NCI-H82 treated with DMSO at 0.1 percent for 48 hours (cell line): ENCODE measurements at regions not wholly inside any gene's neighbourhood (a gene's known extent, or its start where the extent isn't known, plus 50 kb on each side); places are given as distances from the start of the nearest gene placed in this dataset.

Experiments
- DNase-seq: peaks from one replicate; lab custom pipeline; 2025; ENCODE audit not compliant: unreplicated experiment; lab: John Stamatoyannopoulos, UW

DNA sequence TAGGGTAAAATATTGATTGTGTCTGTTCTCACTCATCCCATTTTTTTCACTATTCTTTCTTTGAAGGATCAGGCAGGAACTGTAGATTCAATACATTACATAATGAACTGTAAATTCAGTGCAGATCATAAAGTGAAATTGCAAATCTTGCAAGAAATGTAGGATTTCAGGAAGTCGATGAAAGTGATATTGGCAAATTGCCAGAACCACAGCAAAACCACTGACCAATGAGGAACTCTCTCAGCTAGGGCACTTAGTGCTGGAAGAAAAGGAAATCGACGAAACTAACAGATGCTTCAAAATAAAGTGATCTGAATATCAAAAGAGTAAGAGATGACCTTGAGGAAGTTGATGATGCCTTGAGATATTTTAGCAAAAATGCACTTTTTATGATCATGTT, 157.6 kb downstream of the AACS start:
- DNase-seq, result no peak

GRCh38 chr12:125225641-125226040, 160.4 kb downstream of the AACS start:
- no peak for DNase-seq

DNA sequence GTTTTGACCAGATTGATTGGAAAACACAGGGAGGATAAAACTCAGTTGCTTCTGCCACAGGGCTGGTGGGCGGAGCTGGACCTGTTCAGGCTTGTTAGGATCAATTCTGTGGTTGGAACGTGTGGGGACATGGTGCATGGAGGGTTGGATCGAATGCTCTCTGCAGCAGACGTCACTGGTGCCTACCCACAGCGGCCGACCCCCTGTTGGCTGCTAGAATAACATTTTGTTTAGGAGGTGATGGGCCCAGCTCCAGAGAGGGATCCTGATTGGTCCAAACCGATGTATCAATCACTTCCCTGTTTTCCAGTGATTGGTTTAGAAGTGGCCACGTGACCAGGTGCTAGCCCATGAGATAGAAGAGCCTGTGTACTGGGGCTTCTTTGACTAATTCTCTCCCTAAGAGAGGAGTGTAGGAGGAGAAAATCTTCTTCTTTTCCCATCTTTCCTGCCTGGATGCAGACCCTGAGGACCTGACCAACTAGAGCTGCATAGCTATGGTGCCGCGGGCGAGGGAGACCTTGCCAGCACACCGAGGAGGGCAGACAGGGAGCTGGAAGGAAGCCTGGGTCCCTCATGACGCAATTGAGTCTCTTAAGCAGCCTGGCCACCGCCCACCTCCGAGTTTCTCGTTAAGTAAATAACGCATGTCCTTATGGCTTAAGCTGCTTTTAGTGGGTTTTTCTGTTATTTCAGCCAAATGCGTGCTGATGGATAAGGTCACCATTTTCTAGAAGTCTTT, 163.5 kb downstream of the AACS start:
- DNase-seq, result no peak

DNA sequence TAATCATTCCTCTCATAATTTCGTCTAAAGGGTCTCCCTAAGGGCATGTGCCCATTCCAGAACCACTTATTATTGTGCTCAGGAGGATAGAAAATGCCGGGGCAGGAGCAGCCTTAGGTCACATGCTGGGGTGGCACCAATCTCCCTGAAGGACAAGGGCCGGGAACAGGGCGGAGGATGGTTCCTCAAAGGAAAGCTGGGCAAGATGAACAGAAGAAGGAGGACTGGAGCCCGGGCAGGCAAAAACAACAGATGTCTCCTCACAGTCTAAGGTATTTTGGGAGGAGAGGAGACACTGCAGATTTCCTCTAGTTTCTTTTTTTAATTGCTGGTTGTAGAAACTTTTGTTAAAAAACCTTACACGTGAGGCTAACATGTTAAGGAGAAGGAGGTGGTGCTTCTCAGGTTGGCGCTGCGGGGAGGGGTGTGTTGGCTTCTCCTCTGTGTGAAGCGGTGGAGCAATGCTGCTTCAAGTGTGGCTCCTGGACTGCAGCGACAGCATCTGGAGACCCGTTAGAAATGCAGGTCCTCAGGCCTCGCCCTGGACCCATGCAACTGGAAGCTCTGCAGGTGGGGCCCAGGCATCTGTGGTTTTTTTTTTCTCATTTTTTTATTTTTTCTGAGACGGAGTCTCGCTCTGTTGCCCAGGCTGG, 164.8 kb downstream of the AACS start:
- DNase-seq, result no peak

DNA sequence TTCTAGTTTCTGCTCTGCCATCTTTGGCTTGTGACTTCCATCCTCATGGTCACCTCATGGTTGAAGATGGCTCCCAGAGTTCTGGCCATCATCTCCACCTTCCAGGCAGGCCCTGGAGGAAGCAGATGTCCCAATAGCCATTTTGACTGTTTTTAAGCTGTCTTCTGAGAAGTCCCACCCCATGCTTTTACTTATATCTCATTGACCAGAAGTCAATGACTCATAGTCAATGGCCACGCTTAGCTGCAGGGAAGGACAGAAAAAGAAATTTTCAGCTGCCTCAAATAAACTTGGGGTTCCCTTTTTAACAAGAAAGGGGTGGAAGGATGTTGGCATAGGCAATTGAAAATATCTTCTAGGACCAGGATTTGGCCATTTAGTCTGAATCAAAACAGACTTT, 168.1 kb downstream of the AACS start:
- no peak for DNase-seq

GRCh38 chr12:125239563-125239962, 174.3 kb downstream of the AACS start:
- no peak for DNase-seq

- no peak for DNase-seq
Measured at GRCh38 chr12:125240717-125241116, 175.5 kb downstream of the AACS start.

DNA sequence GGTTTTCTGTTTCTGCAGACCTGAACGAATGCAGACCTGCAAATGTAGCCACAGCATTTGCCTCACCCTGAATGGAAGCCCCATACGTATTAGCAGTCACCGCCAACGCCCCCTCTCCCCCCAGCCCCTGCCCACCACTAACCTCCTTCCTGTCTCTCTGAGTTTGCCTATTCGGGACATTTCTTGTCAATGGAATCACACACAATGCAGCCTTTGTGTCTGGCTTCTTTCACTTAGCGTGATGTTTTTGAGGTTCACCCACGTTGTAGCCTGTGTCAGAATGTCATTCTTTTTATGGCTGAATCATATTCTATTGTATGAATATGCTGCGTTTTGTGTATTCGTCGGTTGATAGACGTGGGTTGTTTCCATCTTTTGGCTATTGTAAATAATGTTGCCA, 178.6 kb downstream of the AACS start:
- DNase-seq, result no peak

GRCh38 chr12:125244338-125244737, 179.1 kb downstream of the AACS start:
- DNase-seq, result no peak

- DNase-seq, result no peak
Measured at GRCh38 chr12:125245581-125246557, 180.6 kb downstream of the AACS start.

DNA sequence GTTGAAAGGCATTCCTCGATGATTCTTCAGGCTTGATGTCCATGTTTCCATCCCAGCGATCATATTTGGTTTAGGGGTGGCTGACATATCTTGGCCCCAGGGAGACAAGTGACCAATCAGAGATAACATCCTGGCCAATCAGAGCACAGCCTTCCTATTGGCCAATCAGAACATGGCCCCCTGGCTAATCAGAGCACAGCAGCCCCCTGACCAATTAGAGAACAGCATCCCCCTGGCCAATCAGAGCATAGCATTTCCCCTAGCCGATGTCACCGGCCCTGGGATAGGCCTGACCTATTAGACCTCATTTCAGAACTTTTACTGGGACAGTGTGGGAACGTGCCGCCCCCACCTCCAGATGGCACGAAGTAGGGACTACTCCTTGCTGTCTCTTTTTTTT, 182.2 kb downstream of the AACS start:
- no peak for DNase-seq

DNA sequence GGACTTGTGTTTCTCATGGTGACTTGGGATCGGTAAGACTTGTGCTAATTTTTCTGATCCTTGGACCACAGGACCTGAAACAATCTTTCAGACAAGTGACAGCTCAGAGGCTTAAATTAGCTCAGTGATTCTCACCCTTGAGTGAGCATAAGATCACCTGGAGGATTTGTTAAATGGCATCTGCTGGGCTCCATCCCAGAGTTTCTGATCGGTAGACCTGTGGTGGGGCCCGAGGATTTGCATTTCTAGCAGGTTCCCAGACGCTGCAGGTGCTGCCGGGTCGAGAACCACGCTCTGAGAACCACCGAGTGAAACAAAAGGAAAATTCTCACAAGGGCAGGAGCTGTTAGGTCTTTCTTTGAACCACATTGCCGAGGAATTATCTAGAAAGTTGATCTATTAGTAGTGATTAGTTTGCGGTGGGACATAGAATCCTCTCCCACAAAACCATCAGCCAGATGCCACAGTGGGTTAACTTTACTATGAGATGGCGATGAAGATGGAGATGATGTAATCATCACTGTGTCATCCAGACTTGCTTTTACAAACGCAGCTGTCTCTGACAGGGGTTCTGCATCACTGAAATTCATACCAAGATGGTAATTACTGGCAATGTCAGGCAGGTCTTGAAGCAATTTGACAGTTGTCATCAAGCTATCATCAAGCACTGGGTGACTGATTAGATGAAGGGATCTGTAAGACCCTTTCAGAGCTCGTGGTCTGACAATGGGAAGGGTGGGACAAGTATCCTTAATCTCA, 184.0 kb downstream of the AACS start:
- DNase-seq, result no peak

DNA sequence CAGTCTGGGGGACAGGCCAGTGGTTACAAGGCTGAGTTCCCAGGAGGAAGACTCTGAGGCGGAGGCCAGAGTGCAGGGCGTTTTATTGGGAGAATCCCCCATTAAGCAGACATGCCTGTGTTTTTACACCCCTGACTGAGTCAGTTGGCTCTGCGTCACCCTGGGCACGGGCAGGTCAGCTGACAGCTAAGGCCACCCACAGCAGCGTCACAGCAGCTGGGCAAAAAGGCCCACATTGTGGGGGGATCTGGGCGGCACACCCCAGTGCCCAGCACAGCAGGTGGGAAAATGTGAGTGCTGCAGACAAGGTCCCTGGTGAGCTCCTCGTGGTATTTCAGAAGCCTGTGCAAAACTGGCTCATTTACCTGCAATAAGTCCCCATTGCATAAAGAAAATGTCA, 184.7 kb downstream of the AACS start:
- no peak for DNase-seq

- DNase-seq, result no peak
Measured at GRCh38 chr12:125254236-125254635, 189.0 kb downstream of the AACS start.

DNA sequence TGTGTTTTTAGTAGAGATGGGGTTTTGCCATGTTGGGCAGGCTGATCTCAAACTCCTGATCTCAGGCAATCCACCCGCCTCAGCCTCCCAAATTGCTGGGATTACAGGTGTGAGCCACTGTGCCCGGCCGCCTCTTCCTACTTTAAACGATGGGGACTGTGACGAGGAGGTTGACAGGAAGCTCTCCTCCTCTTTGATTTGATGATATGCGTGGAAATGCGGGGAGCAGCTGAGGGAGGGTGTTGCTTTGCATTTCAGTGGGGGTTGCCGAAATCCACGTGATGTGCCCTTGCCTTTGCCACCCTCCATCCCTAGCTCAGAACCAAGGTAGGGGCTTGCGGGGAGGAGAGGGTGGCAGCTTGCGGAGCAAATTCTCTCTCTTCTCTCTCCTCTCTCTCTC, 189.6 kb downstream of the AACS start:
- DNase-seq, result no peak

DNA sequence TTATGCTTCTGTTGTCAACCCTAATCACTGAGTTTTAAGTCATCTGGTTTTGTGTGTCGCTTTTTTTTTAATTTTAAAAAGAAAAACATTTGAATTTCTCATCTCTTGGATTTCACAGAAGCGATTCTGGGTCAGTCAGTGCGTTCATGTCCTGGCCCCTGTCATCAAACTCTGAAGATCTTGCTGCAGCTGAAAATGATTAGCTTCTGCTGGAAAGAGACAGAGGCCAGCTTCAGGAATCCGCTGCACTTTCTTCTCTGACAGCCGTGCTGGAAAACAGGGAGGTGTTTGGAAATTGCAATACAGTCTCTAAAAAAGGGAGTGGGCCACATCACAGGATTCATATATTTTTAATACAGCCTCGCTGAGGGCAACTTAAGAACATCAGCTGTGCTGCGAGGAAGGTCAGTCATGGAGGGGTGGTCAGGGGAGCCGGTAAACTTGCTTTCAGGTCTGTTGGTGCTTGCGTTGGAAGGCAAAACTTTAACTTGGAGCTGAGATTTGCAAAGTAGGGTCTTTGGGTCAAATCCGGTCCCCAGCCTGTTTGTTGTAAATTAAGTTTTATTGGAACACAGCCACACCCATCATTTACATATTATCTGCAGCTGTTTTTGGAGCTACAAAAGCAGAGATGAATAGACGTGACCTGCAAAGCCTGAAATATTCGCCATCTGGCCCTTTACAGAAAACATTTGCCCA, 190.8 kb downstream of the AACS start:
- no peak for DNase-seq

GRCh38 chr12:125256634-125256936, 191.3 kb downstream of the AACS start:
- no peak for DNase-seq

DNA sequence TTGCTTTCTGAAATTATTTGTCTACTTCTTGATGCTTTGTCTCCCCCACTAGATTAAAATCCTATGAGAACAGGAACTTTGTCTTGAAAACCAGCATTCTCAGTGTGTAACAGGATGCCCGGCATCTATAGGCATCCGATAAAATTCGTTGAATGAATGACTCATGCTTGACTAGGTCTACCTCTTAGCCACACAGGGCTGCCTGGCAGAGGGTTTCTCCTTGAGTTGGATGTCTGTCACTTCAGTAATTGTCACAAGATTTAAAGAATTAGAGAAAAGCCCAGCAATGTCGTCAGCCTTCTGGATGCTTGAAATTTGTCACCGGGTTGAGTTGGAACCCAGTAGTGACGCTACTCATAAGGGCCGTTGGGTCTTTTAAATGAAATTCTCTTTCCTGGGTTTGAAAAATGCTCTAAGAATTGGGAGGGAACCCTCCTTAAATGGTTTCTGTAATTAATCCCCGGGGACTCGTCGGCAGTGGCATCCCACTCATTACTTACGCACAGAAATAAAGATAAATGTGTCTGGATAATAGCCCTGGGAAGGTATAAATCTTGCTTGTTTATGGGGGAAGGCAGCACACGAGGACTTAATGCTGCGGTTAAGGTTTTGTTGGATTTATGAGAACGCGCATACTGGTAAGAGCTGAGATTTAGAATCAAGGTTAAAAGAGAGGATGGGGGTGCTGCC, 194.1 kb downstream of the AACS start:
- DNase-seq, result no peak

DNA sequence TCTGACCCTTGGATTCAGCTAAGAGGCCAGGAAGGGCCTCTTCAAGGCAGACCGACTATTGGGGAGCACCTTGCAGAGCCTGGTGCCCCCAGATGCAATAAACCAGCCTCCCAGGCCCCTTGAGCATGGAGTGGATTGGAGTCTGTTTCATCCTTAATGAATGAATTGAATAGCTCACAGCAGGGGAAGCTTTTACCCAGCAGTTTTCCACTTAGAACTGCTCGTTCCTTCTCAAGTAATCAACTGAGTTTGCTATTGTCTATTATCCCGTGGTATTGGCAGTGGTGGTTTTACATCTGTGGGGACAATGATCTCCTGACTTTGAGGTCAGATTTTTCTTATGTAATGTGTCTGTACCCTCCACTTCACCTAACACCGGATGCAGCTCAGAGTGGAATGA, 197.6 kb downstream of the AACS start:
- DNase-seq, result no peak

DNA sequence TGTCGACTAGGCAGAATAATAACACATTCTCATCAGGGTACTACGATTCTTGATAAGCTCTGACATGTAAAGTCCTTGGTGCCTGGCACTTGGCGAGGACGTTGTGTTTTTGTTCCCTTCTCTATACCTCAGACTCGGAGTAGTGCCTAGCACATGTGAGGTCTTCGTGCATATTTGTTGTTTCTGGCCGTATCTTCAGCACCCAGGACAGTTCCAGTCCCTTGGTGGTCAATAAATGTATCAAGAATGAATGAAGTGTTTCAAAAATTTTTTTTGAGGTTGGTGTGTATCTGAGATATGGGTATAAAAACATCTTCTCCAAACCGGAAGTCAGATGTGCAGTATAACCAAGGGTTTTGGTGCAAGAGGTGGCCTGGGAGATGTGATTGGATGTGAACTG, 198.2 kb downstream of the AACS start:
- no peak for DNase-seq
